Eye (tissue), 1 donor: ENCODE measurements at regions not wholly inside any gene's neighbourhood (a gene's known extent, or its start where the extent isn't known, plus 50 kb on each side); places are given as distances from the start of the nearest gene placed in this dataset.

ENCODE experiments used
- DNase-seq: peaks from one replicate; pipeline ENCODE4 v3.0.0-alpha.2; 2015

DNA sequence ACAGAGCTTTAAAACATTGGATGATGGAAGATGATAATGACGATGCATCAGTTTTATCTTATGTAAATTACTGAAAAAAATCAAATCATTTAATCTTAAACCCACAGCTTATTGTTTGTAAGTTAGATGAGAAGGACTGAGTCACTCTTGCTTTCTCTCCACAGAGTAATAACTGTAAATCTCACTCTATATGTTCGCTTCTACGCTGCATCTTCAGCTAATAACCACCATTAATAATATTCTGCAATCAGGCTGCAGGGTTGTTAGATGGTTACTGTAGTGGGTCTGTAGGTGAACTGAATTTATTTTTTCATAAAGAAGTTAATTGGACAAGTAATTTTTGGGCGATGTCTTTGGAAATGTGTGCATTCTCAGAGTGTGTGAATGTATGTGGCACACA lies 260.0 kb downstream of the FAT3 start:
- DNase-seq = no peak

GRCh38 chr11:92489826-92490399 lies 265.3 kb downstream of the FAT3 start:
- DNase-seq = no peak

GRCh38 chr11:92492372-92492771 lies 267.8 kb downstream of the FAT3 start:
- DNase-seq = no peak

DNA sequence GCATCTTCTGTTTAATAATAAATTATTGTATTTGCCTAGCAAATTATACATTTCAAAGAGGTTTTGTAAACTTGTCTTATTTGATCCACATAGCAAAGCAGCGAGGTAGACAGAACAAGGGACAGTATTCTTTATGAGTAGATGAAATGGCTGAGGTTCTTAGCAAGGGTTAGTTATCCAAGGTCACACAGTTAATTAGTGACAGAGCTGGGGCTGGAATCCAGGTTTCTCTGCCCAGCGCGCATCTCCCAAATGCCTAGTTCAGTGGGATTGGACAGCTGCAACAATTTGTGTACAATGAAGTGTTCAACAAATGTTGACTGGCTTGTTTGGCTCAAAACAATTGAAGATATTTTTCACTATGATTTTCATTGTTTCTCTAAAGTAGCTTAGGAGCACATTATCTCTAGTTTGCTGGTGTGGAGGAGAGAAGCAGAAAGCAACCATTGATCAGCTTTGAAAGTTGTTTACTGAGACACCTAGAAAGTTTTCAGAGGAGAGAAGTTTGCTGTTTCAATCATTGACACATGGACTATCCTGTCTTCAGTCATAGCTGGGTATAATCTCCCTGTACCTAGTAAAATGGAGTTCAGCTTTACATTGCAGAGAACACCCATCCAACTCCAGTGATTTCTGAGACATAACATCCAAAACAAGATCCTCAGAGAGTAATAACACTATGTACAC lies 270.6 kb downstream of the FAT3 start:
- DNase-seq = no peak

DNA sequence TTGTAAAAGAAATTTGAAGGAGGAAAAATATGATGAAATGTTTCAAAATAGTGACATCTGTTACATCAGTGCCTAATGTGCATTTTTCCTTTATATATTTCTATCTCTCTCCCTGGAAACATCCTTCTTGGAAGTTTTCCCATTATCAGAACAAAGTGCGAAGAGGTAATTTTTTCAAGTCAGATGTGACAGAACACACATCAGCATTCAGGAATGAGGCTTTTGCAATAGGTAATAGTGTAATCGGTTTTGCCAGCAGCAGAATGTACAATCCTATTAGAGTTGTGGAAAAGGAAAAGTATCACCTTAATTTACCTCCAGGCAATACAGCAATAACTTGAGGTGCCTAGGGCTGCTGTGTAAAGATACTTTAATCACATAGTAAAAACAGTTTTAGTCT lies 275.8 kb downstream of the FAT3 start:
- no peak for DNase-seq

DNA sequence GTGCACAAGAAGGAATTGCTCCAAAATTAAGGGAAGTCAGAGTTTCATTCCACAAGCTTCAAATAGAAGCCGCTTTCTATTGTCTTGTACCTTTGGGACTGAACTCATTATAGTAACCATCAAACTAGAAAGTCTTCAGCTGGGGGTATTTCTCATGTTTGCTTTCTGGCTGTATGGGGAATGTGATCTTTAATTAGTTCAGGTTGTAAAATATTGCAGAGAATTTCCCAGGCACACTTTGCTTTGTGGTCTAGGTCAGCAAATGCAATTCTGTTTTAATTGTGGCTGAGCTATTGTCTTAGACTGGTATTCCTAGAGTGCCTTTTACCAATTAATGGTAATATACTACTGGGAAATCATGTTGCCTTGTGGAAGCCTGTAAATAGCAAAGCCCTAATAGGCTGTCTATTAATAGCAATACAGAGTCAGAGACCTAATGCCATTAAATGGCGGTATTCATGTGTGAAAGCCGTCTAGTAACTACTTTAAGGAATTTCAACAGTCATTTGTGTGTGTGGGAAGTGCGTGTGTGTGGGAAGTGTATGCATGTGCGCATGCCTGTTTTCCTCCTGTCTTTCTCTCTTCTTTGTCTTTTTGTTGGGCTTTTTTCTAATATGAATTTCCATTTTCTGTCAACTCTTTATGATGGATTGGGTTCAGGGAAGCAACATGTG lies 276.6 kb downstream of the FAT3 start:
- peak; percentile 81 for DNase-seq

- peak; percentile 34 for DNase-seq
Measured at GRCh38 chr11:92504004-92504403, 279.4 kb downstream of the FAT3 start.

DNA sequence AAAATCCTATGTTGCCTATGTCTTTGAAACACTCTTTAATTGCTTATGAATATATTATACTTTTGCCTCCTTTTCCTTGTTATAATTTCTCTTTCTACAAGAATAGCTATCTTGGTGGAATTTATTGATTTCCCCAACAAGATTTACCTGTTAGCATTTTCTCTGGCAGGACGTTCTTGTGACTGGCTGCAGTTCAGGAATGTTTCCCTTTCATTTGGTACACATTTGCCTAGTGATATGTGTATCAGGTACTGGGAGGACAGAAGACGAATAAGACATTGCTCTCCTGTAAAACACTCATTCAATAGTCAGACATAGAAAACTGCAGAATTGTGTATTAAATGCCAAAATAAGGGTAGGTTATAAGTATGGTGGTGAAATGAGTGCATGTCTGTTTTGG lies 279.9 kb downstream of the FAT3 start:
- no peak for DNase-seq

DNA sequence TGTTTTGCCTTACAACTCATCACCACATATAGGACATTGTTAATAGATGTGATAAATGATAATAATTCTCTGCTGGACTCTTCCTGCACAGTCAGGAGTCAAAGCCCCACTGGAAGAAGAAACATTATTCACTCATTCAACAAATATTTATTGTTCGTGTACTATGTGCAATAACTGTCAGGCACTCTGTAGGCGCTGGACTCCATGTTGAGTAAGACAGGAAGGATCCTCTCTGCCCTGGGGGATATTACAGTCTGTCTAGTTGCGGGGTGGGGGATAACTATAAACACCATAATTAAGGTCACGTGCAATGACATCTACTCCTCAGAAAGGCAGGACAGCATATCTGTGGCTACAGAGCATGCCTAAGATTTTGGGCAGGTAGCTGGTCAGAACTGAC lies 281.1 kb downstream of the FAT3 start:
- DNase-seq = no peak

- no peak for DNase-seq
Measured at GRCh38 chr11:92506809-92507336, 282.3 kb downstream of the FAT3 start.

DNA sequence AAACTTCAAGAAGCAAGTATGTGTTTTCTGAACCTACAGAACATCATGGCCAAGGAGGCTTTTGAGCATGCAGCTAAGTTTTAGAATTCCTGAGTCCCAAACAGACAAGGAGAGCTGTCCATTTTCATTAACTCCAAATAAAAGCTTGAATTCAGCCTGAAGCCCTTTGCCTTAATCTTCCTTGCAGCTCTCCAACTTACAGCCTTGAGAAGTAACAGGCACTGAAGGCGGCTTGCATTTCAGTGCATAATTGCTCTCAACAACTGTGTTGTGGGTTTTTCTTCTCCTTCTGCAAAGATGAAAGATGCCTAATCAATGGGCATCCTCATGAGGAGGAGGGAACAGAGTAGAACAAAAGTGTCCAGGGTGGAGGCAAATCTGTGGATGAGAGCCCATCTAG lies 286.0 kb downstream of the FAT3 start:
- DNase-seq = peak; percentile 84

DNA sequence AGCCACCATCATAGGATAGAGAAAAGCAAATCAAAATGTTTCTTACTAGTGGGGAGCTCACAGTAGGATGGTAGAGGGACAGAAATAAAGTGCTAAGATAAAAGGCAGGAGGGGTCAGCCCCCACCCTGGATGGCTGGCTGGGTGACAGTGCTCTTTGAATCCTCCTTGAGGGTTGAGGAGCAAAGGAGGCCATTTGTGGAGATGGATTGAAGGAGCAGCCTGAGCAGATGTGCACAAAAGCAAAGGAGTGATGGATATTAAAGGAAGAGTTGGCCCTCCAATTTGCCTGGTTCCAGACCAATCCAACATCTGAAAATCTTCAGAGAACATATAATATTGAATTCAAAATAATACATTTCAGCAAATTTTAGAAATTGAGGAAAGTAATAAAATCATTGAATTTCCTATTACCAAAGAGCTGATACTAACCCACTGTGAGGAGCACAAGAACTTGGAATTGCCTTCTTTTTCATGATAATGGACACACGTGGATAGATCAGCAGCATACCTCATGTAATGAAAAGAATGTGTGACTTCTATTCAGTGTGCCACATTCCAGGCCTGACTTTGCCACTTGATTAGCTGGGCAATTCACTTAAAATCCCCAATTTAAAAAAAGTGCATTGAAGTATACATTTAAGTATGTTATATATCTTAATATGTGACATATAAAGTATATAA lies 287.0 kb downstream of the FAT3 start:
- DNase-seq = no peak

DNA sequence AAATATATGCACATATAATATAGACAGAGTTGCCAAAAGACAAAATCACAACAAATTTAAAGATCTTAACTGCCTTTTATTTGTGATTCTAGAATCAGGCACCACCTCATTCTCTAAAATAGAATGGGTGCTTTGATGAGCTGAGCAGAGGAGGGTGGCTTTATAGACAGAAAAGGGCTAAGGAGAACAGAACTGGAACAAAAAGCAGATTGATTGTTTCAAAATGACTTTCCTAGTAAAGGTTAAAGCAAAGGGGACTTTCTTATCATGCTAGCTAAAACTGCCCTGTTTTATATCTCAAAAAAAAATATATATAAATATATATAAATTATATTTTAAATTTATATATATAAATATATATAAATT lies 287.6 kb downstream of the FAT3 start:
- DNase-seq = no peak

DNA sequence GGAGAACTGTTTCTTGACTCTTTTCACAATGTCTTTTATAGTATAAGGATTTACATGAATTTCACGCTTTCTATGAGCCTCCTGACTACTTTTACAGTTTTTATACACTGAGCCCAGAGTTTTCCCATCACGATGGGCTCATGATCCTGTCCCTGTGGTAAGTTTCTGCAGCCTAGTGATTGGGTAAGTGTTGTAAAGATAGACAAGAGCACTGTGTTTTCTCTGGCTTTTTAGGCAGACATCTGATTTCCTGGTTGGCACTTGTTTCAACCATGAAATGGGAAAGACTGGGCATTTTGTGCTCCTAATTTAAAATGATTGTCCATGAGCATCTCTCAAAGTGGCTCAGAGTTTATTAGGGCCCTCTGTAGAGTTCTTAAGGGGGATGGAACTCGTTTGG lies 299.0 kb downstream of the FAT3 start:
- no peak for DNase-seq

GRCh38 chr11:92524542-92524941 lies 299.9 kb downstream of the FAT3 start:
- DNase-seq = no peak

DNA sequence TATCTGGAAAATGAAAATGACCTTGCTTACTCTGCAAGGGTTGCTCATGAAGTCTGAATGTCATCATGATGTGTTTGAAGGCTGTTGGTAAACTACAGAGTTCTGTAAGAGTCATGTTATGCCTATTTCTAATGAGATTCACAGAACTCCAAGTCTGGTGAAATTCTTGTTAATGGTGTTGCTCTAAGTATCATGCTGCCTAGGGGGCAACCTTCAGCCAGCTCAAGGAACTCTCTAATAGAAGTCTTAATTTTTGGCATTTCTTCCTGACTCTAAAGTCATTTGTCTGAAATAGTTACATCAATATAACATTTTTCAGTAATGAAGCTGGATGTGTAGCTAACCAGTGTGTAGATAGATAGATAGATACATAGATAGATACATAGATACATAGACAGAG lies 302.8 kb downstream of the FAT3 start:
- DNase-seq = no peak

DNA sequence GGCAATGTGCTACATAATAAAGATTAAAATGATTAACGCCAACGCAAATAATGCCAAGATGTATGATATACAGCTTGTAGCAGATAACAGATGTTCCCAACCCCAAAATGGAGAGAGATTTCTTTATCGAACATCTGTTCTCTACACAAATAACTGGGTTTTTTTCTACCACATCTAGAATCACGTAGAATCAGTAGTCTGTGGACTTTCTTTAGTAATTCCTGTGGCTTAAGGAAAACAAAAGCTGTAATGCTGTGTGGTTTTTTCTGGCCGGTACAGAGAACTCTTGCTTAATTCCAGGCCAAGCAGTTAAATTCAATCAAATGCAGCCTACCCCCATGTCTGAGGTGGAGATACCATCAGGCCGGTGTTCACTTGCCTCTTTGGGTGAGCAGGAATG lies 303.4 kb downstream of the FAT3 start:
- no peak for DNase-seq

DNA sequence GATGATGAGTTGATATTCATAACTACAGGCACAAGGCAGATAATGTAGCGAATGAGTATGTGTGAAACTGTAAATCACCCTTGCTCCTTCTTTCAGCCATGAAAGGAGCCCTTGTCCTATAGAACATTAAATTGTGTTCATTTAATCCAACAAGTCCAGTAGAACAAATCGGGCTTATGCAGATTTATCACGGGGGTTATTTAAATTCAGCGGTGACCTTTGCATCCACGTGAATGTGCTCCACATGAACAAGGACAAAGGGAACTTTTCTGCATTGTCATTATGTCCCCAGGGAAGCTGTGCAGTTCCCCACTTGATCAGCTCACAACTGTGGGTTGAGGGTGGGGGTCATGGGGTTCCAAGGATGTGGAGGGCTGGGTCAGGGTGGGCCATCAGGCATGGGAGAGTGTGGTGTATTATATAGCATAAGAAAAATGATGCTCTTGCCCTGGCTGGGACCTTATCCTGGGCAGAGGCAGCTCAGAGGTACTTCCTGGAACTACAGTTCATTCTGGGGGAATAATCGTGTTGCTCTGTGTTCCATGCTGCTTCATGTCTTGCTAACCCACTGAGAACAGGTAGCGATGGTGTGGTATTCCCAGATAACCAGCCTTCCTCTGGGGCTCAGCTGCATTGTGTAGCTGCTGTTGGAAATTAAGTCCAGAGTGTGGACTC lies 306.6 kb downstream of the FAT3 start:
- no peak for DNase-seq

DNA sequence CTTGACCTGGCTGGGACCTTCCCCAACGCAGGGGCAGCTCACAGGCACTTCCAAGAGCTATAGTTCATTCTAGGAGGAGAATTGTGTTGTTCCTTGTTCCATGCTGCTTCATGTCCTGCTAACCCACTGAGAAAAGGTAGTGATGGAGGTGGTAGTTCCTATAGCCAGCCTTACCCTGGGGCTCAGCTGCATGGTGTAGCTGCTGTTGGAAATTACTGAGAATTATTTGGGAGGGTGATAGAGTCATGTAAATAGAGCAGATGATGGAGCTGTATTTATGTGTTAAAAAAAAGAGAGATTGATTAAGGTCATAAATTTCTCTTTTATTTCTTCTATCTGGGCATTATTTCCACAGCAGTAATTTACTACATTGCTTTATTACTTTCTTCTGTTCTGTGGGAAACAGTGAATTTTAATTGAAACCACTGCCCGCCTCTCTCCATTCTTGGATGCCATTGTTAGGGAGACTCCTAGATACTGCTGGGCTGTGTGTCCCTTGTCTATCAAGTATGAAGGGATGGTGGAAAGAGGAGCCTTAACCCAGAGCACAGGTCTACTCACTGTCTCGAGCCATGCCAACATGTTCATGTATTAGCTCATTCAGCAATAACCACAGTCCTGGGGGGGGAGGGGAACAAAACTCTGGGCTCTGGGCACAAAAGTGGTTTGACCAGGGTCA lies 309.2 kb downstream of the FAT3 start:
- no peak for DNase-seq

DNA sequence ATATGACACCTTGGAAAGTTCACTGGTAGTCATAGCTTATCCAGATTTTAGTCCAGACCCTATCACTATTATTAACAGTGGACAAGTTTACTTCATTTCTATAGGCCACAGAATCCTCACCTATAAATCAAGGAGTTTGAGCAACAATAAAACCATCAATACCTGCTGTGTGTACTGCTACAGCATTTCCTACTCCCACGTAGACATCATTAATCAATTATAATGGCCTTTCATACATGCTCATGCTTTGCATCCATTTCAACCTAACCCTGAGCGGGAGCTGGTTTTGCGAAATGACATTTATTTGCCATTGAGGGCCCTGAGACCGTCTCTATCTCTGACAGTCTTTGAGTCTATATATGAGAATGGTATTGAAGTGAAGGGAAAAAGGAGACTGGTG lies 312.3 kb downstream of the FAT3 start:
- DNase-seq = no peak

GRCh38 chr11:92540096-92540495 lies 315.5 kb downstream of the FAT3 start:
- no peak for DNase-seq

GRCh38 chr11:92545906-92546471 lies 321.4 kb downstream of the FAT3 start:
- no peak for DNase-seq
